Dedifferentiated amniotic fluid mesenchymal stem cell (primary cell): ENCODE measurements at regions not wholly inside any gene's neighbourhood (a gene's known extent, or its start where the extent isn't known, plus 50 kb on each side); places are given as distances from the start of the nearest gene placed in this dataset.
"Not testable (repeated sequence)": the region's sequence is repeated elsewhere in the genome, so short reads cannot be mapped to it uniquely, and the experiment has no call there.

Source experiments
- DNase-seq: peaks from one replicate; pipeline ENCODE4 v3.0.0-alpha.2; 2016; ENCODE audit errors: extremely low spot score

DNA sequence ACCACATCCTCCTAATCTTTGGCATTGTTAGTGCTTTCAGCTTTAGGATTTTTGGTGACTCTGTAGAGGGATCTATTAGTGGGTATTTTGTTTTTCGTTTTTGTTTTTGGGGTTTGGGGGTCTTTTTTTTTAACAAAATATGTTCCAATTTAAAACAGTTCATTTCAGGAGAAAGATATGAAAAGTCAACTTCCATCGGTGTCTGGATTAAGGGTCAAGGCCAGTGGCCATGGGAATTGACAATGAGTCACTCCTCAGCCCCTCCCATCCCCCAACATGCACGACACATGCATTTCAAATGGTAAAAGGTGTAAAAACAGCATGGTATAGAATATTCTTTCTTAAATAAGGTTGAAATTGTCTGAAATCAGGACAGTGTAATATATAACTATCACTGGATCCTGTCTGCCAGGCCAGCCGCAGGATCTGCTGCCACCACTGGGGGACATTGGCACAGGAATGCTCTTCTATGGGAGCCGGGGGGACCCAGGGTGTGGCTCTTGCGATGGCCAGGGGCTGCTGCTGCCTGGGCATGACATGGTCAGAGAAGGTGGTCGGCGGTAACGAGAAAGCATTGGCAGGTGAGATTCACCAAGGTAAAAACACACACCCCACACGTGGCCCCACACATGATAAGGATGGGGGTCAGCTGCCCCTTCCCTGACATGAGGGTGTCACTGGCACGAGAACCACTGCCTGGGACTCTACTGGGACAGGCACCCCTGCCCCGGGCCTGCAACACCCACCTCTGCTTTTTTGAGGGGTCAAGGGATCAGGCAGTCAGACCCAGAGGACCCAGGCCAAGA lies 126.2 kb upstream of the KCTD7 start:
- no peak for DNase-seq

DNA sequence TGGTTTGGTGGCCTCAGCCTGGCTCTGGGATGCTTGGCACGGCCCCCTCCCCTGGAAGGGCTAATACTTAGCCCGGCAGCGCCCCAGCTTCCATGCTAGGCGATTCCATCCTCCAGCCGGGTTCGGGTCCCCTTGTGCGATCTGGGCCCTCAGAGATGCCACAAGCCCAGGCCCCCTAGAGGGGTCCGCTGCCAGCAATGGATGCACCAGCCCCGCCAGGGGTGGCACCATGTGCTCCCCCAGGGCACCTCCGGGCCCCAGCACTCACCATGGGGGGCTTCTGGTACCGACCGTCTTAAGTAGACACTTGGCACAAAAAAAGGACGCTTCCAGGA lies 125.7 kb upstream of the KCTD7 start:
- no peak for DNase-seq

DNA sequence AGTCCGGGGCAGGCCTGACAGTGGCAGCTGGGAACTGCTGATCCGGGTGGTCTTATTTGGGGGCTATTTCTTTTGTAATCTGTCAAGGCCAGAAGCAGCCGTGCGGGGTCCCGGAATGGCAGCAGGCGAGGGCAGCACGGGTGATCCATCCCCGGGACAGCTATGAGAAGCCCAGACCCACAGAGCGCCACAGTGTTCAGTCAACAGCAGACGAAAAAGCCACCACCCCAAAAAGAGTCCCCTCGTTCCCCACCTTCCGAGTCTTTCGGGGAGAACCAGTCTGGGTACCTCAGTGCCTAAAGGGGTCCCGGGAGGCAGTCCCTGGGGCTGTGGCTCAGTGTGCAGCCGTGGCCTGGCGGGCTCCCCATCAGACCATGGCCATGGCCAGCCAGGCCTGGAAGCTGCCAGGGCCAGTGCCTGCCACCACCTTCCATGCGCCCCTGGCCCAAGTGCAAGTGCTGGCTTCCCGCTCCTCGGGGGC lies 125.1 kb upstream of the KCTD7 start:
- DNase-seq: no peak

DNA sequence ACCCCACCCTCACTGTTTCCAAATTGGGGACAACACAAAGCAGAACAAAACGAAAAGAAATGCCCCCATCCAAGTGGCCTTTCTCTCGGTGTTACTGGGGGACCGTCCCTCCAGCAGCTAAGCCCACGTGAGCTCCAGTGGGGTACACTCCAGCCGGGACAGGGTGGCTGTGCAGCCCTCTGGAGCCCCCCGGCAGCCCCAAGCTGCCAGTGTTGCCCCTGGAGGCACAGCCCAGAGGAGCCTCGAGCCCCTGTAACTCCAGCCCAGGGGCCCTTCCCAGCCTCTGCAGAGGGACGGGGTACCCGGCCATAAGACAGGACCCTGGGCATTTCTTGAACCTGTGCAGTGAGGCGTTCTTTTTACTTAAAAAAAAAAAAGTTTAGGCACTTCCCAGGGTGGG lies 124.5 kb upstream of the KCTD7 start:
- DNase-seq: no peak

DNA sequence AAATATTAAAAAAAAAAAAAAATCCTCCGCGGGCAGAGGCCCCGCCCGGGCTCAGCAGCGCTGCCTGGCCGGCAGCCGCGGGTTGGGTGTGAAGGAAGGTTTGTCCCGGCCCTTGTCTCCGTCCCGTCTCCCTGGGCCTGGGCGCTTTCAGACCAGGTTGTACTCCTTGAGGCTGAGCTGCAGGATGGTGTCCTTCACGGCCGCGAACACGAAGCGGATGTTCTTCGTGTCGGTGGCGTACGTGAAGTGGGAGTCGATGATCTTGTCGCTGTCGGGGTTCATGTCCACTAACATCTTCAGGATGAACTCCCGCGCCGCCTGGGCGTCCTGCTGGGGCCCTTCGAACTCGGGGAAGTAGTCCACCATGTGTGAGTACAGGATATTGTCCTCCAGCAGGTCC lies 123.7 kb upstream of the KCTD7 start:
- DNase-seq: no peak

DNA sequence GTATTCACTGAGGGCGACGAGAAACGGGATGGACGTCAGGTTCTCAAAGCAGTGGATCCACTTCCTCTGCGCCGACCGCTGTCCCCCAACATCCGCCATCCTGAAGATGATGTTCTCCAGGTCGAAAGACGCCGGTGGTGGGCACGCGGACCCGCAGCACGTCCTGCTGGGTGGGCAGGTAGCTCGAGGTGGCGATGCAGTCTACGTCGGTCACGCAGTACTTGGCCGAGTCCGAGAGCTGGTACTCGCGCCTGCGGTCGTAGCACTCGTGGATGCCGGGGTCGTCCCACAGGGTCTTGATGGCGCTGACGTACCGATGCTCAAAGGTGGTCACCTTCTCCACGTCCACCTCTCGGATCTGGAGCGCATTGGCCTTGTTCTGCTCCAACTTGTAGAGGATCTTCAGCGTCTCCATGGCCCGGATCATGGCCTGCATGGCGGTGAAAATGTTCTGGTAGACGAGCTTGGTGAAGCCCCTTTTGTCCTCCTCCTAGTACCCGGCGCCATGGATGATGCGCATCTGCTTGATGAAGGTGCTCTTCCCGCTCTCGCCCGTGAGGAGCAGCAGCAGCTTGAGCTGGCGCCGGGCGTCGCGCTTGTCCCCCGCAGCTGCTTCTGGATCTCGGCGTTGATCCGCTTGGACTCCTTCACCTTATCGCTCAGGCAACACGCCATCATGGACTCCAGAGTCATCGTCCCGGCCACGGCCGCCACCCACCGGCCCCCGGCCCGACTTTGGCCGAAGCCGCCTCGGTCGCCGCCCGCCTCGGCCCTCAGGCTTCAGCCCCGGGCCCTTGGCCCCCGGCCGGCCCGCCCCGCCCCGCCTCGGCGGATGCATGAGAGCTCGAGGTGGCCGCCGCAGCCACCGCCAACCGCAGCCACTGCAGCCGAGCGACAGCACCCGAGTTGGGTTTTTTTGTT lies 122.9 kb upstream of the KCTD7 start:
- no peak for DNase-seq

DNA sequence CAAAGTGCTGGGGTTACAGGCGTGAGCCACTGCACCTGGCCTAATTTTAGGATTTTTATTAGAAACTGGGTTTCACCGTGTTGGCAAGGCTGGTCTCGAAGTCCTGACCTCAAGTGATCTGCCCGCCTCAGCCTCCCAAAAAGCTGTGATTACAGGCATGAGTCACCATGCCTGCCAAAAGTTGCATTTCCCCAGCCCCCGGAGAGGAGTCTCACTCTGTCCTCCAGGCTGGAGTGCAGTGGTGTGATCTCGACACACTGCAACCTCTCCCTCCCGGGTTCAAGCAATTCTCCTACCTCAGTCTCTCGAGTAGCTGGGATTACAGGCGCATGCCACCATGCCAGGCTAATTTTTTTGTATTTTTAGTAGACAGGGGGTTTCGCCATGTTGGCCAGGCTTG lies 122.0 kb upstream of the KCTD7 start:
- not testable (repeated sequence) for DNase-seq

DNA sequence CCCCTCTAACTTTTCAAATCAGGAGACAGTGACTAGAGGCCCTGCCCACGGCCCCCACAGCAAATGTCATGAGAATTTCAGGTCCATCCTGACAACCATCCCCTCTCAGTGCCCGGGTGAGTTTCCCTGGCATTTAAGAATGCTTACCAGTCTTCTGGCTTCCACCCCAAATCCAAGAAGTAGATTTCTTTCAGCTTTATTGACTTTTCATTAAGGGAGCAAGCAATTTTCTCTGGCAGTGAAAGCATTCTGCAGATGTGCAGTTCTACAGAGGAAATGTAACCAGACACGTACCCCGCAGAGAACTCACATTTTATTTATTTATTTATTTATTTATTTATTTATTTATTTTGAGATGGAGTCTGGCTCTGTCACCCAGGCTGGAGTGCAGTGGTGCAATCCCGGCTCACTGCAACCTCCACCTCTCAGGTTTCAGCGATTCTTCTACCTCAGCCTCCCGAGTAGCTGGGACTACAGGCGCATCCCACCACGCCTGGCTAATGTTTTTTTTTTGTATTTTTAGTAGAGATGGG lies 120.9 kb upstream of the KCTD7 start:
- DNase-seq: no peak

DNA sequence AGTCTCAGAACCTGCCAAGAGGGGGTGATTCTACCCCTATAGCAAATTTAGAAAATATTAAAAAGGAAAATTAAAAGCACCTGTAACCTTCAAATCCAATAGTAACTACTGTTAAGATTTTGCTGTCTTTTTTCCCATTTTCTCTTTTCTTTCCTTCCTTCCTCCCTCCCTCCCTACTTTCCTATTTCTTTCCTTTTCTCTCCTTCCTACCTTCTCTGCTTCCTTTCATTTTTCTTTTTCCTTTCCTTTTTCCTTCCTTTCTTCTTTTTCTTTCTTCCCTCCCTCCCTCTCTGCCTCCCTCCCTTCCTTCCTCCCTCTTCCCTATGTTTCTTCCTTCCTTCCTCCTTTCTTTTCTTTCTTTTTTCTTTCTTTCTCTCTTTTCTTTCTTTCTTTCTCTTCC lies 120.2 kb upstream of the KCTD7 start:
- DNase-seq: no peak

DNA sequence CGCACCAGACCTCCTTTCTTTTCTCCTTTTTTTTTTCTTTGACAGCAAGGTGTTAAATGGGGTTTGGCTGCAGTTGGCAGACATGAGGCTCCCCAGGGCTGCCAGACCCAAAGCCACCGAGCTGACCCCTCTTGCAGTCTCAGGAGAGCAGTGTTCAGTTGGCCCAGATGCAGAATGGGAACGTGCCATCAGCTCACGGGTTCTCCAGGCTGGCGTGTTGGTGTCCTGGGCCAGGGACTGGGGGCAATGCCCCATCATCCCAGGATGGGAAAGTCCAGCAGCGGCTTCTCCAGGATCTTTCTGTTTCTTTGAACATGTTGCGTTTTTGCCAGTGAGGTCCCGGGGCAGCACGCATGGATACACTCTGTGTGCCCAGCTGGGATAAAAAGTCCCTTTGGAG lies 114.6 kb upstream of the KCTD7 start:
- no peak for DNase-seq

DNA sequence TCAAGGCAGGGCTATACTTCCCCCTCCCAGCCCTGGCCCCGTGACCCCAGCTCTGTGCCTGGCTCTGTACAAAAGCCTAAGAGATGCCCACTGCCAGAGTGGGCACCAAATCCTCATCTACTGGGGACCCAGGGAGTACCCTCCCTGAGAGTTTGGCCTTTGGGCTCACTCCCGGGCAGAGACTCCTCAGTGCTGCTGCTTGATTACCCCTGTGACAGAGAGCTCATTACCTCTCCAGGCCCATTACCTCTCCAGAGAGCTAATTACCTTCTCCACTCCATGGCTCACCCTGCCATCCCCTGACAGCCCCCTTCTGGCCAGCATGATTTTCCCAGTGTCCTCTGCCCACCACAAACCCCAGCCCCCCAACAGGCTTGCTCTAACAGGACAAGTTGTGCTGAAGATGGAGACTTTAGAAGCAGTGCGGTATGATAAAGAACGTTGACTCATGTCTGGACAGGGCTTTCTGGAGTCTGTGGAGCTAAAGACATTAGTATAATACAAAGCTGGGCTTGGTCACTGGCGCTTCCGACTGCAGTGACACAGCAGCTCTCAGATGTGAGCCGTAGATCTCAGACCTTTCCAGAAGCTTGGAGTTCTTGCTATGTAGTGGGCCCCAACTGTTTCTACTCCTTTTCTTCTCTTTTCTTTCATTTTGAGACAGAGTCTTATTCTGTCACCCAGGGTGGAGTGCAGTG lies 111.3 kb upstream of the KCTD7 start:
- DNase-seq: no peak

DNA sequence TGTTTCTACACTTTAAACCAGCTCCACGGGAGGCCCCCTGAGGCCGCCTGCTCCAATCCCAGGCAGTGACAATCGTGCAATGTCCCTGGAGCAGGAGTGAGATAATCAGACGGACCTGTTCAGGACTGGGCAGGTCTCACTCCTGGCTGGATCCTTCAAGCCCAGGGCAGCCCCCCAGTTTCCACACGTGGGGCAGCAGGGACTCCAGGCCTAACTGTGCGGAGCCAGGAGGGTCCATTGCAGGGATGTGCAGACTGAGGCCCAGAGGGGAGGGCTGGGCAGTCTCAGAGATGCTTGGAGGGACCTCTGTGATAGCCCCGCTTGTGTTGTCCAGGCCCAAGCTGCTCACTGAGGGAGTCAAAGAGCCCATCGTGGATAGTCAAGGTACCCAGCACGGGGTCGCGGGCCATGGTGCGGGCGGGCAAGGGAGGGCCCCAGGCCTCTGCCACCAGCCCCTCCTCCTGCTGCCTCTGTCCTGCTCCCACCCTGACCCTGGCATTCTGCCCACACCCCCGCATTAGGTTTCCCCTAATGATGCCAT lies 110.5 kb upstream of the KCTD7 start:
- no peak for DNase-seq

DNA sequence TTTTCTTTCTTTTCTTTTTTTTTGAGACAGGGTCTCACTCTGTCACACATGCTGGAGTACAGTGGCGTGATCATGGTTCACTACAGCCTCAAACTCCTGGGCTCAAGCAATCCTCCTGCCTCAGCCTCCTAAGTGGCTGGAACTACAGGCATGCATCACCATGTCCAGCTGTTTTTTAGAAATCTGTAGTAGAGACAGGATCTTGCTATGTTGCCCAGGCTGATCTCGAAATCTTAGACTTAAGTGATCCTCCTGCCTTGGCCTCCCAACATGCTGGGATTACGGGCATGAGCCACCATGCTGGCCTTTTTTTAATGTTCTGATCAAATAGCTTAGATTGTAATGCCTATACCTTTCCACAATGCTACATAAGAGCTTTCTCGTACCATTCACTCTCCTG lies 107.0 kb upstream of the KCTD7 start:
- no peak for DNase-seq

DNA sequence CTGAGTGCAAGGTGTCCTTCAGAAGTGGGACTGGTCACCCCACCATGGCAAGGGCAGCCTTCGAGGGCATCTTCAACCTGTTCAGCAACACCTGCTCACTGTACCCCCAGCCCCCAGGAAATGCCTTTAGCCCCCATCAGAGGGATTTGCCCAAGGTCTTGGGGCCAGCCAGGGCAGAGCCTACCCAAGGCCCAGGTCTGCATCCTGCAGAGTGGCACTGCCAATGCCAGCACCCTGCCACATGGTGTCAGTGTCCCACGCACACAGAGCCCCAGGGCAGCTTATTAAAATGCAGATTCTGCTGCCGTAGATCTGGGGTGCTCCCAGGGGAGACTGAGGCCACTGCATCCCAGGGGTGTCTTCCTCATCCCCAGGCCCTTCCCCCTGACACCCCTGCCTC lies 106.2 kb upstream of the KCTD7 start:
- DNase-seq: no peak

DNA sequence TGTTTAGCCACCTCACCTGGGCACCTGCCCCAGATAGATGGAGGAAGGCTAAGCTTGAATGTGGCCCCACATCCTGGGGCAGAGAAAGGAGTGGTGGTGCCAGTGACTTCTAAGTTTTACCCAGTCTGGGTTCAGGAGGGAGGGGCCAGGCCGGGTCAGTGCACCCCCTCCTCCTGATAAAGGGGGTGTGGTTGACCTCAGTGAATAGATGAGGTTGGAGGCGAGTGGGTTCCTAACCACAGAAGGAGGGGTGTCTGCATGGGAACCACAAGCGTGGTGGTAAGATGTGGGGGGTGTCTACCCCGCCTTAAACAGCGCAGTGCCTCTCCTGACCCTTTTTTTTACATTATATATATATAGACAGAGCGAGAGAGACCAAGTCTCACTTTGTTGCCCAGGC lies 105.3 kb upstream of the KCTD7 start:
- DNase-seq: no peak

DNA sequence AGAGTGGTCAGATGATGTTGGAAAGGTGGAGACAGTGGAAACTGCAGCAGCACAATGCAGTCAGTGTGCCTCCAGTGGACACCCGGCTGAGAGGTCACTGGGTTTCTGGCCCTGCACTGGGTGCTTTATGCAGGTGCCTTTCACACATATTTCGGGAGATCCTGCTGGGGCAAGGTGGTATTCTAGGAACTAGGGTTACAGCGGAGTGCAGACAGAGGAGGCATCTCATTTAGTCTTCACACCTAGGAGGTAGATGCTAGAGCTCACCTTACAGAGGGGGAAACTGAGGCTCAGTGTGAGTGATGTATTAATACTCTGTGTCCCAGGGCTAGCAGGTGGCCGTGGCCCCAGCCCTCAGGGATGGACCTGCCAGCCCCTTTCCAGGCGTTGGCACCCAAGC lies 103.9 kb upstream of the KCTD7 start:
- no peak for DNase-seq

DNA sequence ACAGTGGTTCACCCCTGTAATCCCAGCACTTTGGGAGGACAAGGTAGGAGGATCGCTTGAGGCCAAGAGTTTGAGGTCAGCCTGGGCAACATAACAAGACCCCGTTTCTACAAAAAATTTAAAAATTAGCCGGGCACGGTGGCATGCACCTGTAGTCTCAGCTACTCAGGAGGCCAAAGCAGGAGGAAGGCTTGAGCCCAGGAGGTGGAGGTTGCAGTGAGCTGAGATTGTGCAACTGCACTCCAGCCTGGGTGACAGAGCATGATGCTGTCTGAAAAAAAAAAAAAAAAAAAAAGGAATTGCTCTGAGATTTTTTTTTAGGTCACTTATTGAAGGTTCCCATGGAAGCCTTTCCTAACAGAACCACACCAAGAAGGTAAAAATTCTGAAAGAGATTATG lies 101.9 kb upstream of the KCTD7 start:
- DNase-seq: not testable (repeated sequence)

DNA sequence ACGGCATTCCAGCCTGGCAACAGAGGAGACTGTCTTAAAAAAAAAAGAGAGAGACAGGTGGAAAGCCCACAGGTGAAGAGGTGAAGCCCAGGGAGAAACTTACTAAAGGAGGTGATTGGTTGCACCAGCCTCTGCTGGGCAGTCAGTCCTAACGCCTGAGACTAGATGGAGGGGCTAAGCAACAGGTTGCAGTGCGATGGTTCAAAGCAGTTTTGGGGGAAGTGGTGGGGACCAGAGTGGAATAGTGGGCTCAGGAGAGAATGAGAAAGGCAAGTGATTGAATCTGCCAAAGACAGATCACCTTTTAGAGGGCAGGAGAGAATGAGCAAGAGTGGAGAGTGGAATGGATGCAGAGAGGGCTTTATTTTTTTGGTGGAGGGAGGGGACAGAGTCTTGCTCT lies 100.0 kb upstream of the KCTD7 start:
- no peak for DNase-seq

DNA sequence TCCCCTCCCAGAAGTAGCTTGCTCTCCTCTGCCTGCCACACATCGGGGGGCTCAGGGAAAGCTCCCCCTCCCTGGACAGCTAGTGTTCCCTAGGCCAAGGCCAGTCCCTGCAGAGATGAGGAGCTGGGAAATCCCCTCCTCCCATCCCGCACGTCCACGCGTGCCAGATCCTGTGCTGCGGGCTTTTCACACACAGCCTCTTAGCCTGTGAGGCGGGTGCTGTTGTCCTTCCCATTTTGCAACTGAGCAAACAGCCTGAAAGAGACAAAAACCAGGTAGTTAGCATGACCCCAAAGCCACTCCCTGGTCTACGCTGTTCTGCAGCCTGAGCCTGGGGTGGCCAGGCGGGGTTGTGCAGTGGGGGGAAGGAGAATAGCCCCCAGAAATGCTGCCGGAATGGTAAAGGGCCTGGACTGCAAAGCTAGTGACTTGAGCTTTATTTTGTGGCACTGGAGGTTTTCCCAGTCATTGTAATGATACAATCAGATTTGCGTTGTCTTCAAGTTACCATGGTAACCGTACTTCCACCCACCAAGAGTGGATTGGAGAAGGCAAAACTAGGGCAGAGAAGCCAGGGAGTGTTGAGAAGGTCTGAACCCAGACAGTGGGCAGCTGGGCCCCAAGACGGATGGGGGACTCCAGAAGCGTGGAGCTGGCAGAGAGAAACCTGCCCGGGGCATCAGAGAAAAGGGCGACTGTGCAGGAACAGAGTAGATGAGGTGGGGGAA lies 98.6 kb upstream of the KCTD7 start:
- DNase-seq: no peak

DNA sequence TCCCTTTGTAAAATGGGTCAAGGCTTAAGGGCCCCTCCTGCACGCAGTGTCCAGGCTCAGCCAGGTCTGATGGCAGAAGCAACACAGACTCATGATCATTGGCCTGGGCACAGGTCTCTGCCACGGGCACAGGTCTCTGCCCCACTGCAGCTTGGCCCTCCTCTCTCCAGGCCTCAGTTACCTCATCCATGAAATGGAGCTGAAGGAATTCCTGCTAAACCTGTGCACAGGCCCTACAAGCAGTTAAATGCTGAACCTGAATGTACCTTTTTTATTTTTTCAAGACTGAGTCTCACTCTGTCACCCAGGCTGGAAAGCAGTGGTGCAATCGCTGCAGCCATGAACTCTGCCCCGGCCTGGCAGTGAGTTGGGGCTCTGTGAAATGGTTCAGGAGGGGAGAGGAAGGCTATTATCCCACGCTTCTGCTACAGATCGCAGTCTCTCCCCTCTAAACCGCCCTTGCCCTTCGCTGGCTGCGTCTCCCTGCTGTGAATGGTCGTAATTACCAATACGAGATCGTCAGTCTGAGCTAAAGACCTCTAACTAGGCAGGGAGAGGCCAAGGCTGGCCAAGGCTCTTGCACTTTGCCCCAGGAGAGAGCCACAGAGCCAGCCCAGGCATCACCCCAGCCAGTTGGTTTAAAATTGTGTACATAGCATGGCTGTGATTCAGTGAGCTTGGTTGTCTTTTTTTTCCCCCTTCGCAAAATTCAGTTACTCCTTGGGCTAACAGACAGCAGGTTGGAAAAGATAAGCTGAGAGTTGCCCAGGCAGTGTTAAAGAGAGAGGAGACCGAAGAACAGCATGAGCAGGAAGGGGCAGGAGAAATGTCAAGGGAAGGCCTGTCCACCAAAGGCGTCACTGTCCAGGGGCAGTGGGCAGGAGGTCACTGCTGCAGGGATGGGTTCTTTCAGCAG lies 93.0 kb upstream of the KCTD7 start:
- DNase-seq: no peak
